Gastroesophageal sphincter (tissue), 4 donors: ENCODE measurements at regions not wholly inside any gene's neighbourhood (a gene's known extent, or its start where the extent isn't known, plus 50 kb on each side); places are given as distances from the start of the nearest gene placed in this dataset.

Source experiments
- ATAC-seq: fragments of 150-250 bp; one replicate; pipeline ENCODE4 v1.9.1; 2016; ENCODE audit warnings: mild to moderate bottlenecking, moderate library complexity
- H3K27ac ChIP-seq, 4 donors: fragments of 200-600 bp; sonication (generic) in 3 of 4; 1 replicate in 3 of 4; 2 replicates in 1 of 4; pipeline ENCODE4 v1.5.1; 2016 to 2019
- H3K27me3 ChIP-seq: fragments of 200-600 bp; sonication (generic); one replicate; pipeline ENCODE4 v1.5.1; 2019
- H3K36me3 ChIP-seq, 2 donors: fragments of 200-600 bp; sonication (generic); one replicate each; pipeline ENCODE4 v1.5.1; 2019; ENCODE audit warnings: control low read depth in 1 of 2
- H3K4me1 ChIP-seq, 3 donors: fragments of 200-600 bp; sonication (generic); 1 replicate in 2 of 3; 2 replicates in 1 of 3; pipeline ENCODE4 v1.5.1; 2016 to 2019; ENCODE audit warnings: control low read depth in 2 of 3
- H3K4me3 ChIP-seq, 2 donors: fragments of 200-600 bp; sonication (generic); one replicate each; pipeline ENCODE4 v1.5.1; 2019; ENCODE audit warnings: mild to moderate bottlenecking in 1 of 2, moderate library complexity in 1 of 2
- H3K9me3 ChIP-seq, 3 donors: fragments of 200-600 bp; sonication (generic); one replicate each; pipeline ENCODE4 v1.5.1; 2017 to 2019; ENCODE audit warnings: control low read depth in 2 of 3
- EP300 ChIP-seq: sonication (generic); formaldehyde crosslinking; IDR thresholded peaks from one replicate; pipeline ENCODE4 v1.6.1; 2017; ENCODE audit warnings: antibody characterized with exemption, mild to moderate bottlenecking
- POLR2A ChIP-seq, 2 donors: fragments of 450-650 bp; IDR thresholded peaks; one replicate each; pipeline ENCODE4 v1.6.1; 2017; ENCODE audit warnings: antibody characterized with exemption in 2 of 2, mild to moderate bottlenecking in 2 of 2, moderate library complexity in 1 of 2
- POLR2AphosphoS5 ChIP-seq: sonication (generic); formaldehyde crosslinking; IDR thresholded peaks from one replicate; pipeline ENCODE4 v1.6.1; 2017; ENCODE audit warnings: antibody characterized with exemption
- whole genome bisulfite sequencing, 2 donors: methylation state at CpG; one replicate each; pipeline ENCODE4 v1.1.5; 2018; ENCODE audit warnings: low coverage in 1 of 2; 5-methylcytosine and 5-hydroxymethylcytosine counted together
- TF ChIP-seq, protein P1 (sequence below), 4 experiments: fragments of 200-600 bp in 2 of 4; fragments of 450-650 bp in 2 of 4; sonication (generic) in 1 of 4; IDR thresholded peaks; one replicate each; pipeline ENCODE4 v1.5.1; 2017 to 2019; ENCODE audit warnings: antibody characterized with exemption in 4 of 4, mild to moderate bottlenecking in 2 of 4, moderate library complexity in 2 of 4

GRCh38 chrX:131831185-131831520 is 191.9 kb upstream of the STK26 start:
- WGBS, 2 donors: 60 to 70% methylated on average over 1 to 2 of the region's 2 CpGs
- Histone ChIP-seq H3K36me3 (no peaks in the 10 kb centered on the region), H3K4me3 (no peak overlapping the region), H3K27ac (peak overlapping the region in 2 of 4 donors; percentile 28 to 65), H3K4me1 (peaks cover 0 to 4% (median 0%) of the 10 kb centered on the region in 3 donors), H3K27me3 (no peaks in the 10 kb centered on the region), H3K9me3 (no peaks in the 10 kb centered on the region)
- ATAC-seq: peak; percentile 33
- TF ChIP-seq, protein P1, sequence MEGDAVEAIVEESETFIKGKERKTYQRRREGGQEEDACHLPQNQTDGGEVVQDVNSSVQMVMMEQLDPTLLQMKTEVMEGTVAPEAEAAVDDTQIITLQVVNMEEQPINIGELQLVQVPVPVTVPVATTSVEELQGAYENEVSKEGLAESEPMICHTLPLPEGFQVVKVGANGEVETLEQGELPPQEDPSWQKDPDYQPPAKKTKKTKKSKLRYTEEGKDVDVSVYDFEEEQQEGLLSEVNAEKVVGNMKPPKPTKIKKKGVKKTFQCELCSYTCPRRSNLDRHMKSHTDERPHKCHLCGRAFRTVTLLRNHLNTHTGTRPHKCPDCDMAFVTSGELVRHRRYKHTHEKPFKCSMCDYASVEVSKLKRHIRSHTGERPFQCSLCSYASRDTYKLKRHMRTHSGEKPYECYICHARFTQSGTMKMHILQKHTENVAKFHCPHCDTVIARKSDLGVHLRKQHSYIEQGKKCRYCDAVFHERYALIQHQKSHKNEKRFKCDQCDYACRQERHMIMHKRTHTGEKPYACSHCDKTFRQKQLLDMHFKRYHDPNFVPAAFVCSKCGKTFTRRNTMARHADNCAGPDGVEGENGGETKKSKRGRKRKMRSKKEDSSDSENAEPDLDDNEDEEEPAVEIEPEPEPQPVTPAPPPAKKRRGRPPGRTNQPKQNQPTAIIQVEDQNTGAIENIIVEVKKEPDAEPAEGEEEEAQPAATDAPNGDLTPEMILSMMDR (IDR thresholded peaks at IDR 0.05): no peak
- TF ChIP-seq POLR2AphosphoS5 (no peak), EP300 (no peak), POLR2A (IDR thresholded peaks at IDR 0.05) (no peak)

- no peak for ATAC-seq
- Histone ChIP-seq H3K4me3 (no peak overlapping the region), H3K27me3 (no peaks in the 10 kb centered on the region), H3K36me3 (no peaks in the 10 kb centered on the region), H3K4me1 (no peaks in the 10 kb centered on the region), H3K27ac (no peak overlapping the region), H3K9me3 (no peaks in the 10 kb centered on the region)
- TF ChIP-seq POLR2A (IDR thresholded peaks at IDR 0.05) (no peak), EP300 (no peak), POLR2AphosphoS5 (no peak)
- TF ChIP-seq, protein P1 (IDR thresholded peaks at IDR 0.05): no peak
- 51 to 65% methylated on average over 3 of the region's 3 CpGs for WGBS, 2 donors
These were observed 186.9 kb upstream of the STK26 start for GRCh38 chrX:131836161-131836560.

- H3K4me3 ChIP-seq: no peak overlapping the region
- ATAC-seq: no peak
- TF ChIP-seq POLR2AphosphoS5 (no peak), POLR2A (IDR thresholded peaks at IDR 0.05) (no peak), EP300 (no peak)
- TF ChIP-seq, protein P1 (IDR thresholded peaks at IDR 0.05): no peak
- no peaks in the 10 kb centered on the region for H3K9me3 ChIP-seq
- no peaks in the 10 kb centered on the region for H3K27me3 ChIP-seq
- no peaks in the 10 kb centered on the region for H3K36me3 ChIP-seq
- H3K27ac ChIP-seq: no peak overlapping the region
- no peaks in the 10 kb centered on the region for H3K4me1 ChIP-seq
These were observed 185.8 kb upstream of the STK26 start for GRCh38 chrX:131837325-131837724.

DNA sequence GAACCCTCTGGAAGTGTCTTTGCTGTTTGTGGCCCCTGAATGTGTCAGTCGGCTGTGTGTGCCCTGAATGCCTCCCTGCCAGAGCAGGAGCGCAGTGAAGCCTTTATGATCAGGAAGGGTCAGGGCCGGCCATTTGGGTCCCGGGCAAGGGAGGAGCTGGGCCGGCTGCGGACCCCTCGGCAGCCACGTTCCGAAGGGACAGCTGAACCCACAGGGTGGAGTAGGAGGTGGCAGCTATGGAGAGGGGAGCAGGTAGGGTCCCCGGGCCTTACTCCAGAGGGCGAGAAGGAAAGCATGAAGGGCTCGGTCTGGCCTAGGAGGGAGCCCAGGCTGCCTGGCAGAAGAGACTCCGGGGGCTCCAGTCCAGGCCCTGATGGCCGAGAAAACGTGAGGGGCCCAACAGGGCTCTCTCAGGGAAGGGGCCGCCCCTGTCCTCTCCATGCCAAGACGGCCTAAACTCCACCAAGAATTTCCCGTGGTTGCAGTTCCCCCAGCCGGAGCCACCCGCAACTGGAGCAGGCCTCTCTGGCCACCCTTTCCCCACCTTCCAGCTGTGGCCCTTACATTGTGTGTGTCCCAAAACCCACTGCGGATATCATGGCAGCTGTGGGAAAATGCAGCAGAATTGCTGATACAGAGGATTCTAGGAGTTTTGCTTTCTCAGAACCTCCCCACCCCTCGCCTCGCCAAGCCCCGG is 182.2 kb upstream of the STK26 start:
- Histone ChIP-seq H3K9me3 (no peaks in the 10 kb centered on the region), H3K4me1 (no peaks in the 10 kb centered on the region), H3K27me3 (no peaks in the 10 kb centered on the region), H3K4me3 (no peak overlapping the region), H3K36me3 (no peaks in the 10 kb centered on the region), H3K27ac (no peak overlapping the region)
- WGBS, 2 donors: 0% methylated on average over 1 of the region's 24 CpGs; no CpG with 5 or more reads in 1 of the 2 donors
- TF ChIP-seq POLR2AphosphoS5: no peak
- no peak for TF ChIP-seq POLR2A (IDR thresholded peaks at IDR 0.05)
- no peak for TF ChIP-seq EP300
- TF ChIP-seq, protein P1 (IDR thresholded peaks at IDR 0.05): no peak
- ATAC-seq: no peak
